Motor neuron (in vitro differentiated cells): ENCODE measurements at regions not wholly inside any gene's neighbourhood (a gene's known extent, or its start where the extent isn't known, plus 50 kb on each side); places are given as distances from the start of the nearest gene placed in this dataset.

ENCODE experiments used
- ATAC-seq, 8 experiments: fragments of 200-7000 bp; cut with Tn5 transposase; replicated peaks in 6 of 8; 2 replicates each; pipeline ENCODE4 v1.8.0; 2021; ENCODE audit warnings: mild to moderate bottlenecking in 8 of 8, moderate library complexity in 8 of 8
- H3K27ac ChIP-seq, 2 donors: fragments of 250-450 bp; sonication (Bioruptor Pico); 2 replicates each; pipeline ENCODE4 v1.9.0; 2021; ENCODE audit warnings: antibody characterized with exemption in 2 of 2, mild to moderate bottlenecking in 2 of 2, moderate library complexity in 1 of 2
- H3K4me1 ChIP-seq, 2 donors: fragments of 250-450 bp; sonication (Bioruptor Pico); replicated peaks in 1 of 2; 2 replicates each; pipeline ENCODE4 v1.6.1; 2021; ENCODE audit warnings: antibody characterized with exemption in 2 of 2, mild to moderate bottlenecking in 2 of 2, moderate library complexity in 1 of 2
- H3K4me3 ChIP-seq, 5 donors: fragments of 250-450 bp; sonication (Bioruptor Pico); 2 replicates each; pipeline ENCODE4 v1.9.0; 2021; ENCODE audit warnings: antibody characterized with exemption in 5 of 5, mild to moderate bottlenecking in 5 of 5, moderate library complexity in 4 of 5
- WGBS, 10 experiments: fragments of 450-650 bp; shearing (Covaris generic); methylation state at CpG; one replicate each; pipeline ENCODE4 v1.0.0; 2022; 5-methylcytosine and 5-hydroxymethylcytosine counted together
- in situ Hi-C, 9 experiments: fragments of 400-800 bp; cut with MboI; loops; one replicate each; pipeline ENCODE4 v1.15.0; 2021; ENCODE audit warnings: low sequenced_read_pairs in 9 of 9, low pct_unique_long_range_greater_than_20kb in 2 of 9; ENCODE audit not compliant: unreplicated experiment in 9 of 9

GRCh38 chr13:97798171-97798821, 155.2 kb upstream of the IPO5 start:
- no peaks in the 10 kb centered on the region for H3K4me1 ChIP-seq
- ATAC-seq, result peak in 1 of 8 experiments; percentile 66
- H3K27ac ChIP-seq, result no peak overlapping the region
- no peak overlapping the region for H3K4me3 ChIP-seq
- in situ Hi-C loops, result no loop called here
- WGBS, 10 experiments, result 37 to 100% (median 90%) methylated on average over 2 to 7 of the region's 7 CpGs; no CpG with 5 or more reads in 3 of the 10 experiments

DNA sequence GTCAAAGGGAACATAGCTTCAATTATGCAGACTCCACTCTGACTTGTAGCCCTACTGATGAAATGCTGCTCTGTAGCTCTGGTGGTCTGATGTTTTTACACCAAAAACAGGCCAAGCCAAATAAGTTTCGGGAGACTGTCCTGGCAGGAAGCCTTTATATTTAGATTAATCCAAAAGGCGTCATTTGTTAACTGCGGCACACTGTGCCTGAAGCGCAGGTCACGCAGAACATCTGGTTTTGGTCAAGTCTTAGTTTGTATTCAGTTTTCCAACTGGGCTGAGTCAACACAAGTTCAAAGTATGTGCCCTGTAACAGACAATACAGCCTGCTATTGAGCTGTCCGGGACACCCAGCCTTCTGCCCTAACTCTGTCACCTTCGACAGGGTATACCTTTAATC, 154.6 kb upstream of the IPO5 start:
- H3K4me3 ChIP-seq, result no peak overlapping the region
- H3K4me1 ChIP-seq, result no peaks in the 10 kb centered on the region
- WGBS, 10 experiments, result 27 to 92% (median 78%) methylated on average over 1 to 5 of the region's 7 CpGs; no CpG with 5 or more reads in 2 of the 10 experiments
- no peak overlapping the region for H3K27ac ChIP-seq
- in situ Hi-C loops, result no loop called here
- peak in 3 of 8 experiments; percentile 37 to 85 (median 64) for ATAC-seq

GRCh38 chr13:97802213-97802612, 151.3 kb upstream of the IPO5 start:
- 0 to 93% (median 65%) methylated on average over 1 to 3 of the region's 3 CpGs; no CpG with 5 or more reads in 2 of the 10 experiments for WGBS, 10 experiments
- Histone ChIP-seq H3K4me3 (no peak overlapping the region), H3K27ac (no peak overlapping the region), H3K4me1 (no peaks in the 10 kb centered on the region)
- no peak for ATAC-seq
- in situ Hi-C loops, result loop anchor here in 1 of 9 experiments (25.0 kb wide), 1 partner anchor 390 kb away; no protein-coding TSS in a partner anchor

GRCh38 chr13:97809576-97809975, 143.9 kb upstream of the IPO5 start:
- no peak overlapping the region for H3K4me3 ChIP-seq
- WGBS, 10 experiments, result 6 to 67% (median 42%) methylated on average over 1 to 2 of the region's 2 CpGs; no CpG with 5 or more reads in 5 of the 10 experiments
- in situ Hi-C loops, result loop anchor here in 1 of 9 experiments (25.0 kb wide), 1 partner anchor 397 kb away; no protein-coding TSS in a partner anchor
- H3K4me1 ChIP-seq, result no peaks in the 10 kb centered on the region
- no peak for ATAC-seq
- no peak overlapping the region for H3K27ac ChIP-seq

DNA sequence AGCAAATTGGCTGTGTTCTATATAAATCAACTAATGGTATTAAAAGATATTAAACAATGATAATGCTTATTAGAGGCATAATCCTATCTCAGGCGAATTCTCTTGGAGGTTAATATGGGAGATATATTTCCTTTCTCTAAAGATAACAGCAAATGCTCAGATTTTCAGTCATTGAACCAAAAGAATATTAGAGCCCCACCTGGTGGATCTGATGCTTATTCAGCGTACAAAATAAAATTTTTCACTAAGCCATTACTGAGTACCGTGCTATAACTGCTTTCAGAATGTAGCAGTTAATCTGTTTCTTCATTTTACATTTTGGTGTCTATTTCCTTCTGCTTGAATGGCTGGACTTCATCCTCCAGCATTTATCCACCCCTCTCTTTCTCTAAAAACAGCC, 143.3 kb upstream of the IPO5 start:
- peak in 4 of 8 experiments; percentile 7 to 52 (median 44) for ATAC-seq
- 0 to 44% (median 24%) methylated on average over 2 to 3 of the region's 3 CpGs; no CpG with 5 or more reads in 2 of the 10 experiments for WGBS, 10 experiments
- in situ Hi-C loops, result loop anchor here in 1 of 9 experiments (25.0 kb wide), 1 partner anchor 398 kb away; no protein-coding TSS in a partner anchor
- no peaks in the 10 kb centered on the region for H3K4me1 ChIP-seq
- no peak overlapping the region for H3K4me3 ChIP-seq
- no peak overlapping the region for H3K27ac ChIP-seq

DNA sequence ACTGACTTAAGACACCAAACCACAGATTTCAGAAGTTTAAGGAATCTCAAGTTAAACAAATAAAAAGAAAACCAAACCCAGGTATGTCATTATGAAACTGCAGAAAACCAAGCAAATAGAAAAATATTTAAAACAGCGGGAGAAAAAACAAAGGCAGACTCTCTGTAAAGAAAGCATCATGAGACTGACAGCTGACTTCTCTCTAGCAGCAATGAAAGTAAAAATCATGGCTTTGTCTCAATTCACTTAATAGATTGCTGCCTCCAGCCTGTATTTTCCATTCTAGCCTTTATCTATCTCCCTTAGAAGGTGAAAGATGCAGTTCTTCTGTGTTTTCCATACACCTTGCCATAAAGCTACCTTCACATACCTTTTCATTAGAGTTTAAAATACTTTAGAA, 131.1 kb upstream of the IPO5 start:
- Histone ChIP-seq H3K27ac (no peak overlapping the region), H3K4me1 (no peaks in the 10 kb centered on the region), H3K4me3 (no peak overlapping the region)
- in situ Hi-C loops, result loop anchor here in 1 of 9 experiments (25.0 kb wide), 1 partner anchor 410 kb away; no protein-coding TSS in a partner anchor
- 0 to 100% (median 94%) methylated on average over 1 of the region's 1 CpG; no CpG with 5 or more reads in 2 of the 10 experiments for WGBS, 10 experiments
- ATAC-seq, result no peak

DNA sequence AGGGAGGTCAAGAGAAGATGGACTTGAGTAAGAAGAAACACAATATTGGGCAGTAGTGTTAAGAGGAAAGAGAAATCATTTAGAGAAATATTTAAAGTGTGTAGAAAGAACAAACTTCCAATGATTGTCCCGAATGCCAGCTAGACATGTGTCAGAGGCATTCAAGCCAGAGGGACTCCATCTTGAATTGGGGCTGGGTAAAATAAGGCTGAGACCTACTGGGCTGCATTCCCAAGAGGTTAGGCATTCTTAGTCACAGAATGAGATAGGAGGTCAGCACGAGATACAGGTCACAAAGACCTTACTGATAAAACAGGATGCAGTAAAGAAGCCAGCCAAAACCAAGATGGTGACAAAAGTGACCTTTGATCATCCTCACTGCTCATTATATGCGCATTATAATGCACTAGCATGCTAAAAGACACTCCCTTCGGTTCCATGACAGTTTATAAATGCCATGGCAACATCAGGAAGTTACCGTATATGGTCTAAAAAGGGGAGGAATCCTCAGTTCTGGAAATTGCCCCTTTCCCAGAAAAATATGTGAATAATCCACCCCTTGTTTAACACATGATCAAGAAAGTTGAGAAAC, 127.0 kb upstream of the IPO5 start:
- peak in 3 of 8 experiments; percentile 67 to 80 (median 76) for ATAC-seq
- 5 to 89% (median 75%) methylated on average over 1 to 5 of the region's 5 CpGs for WGBS, 10 experiments
- in situ Hi-C loops, result no loop called here
- Histone ChIP-seq H3K27ac (no peak overlapping the region), H3K4me3 (no peak overlapping the region), H3K4me1 (no peaks in the 10 kb centered on the region)

GRCh38 chr13:97834250-97834649, 119.2 kb upstream of the IPO5 start:
- in situ Hi-C loops, result no loop called here
- Histone ChIP-seq H3K4me3 (no peak overlapping the region), H3K27ac (no peak overlapping the region), H3K4me1 (no peaks in the 10 kb centered on the region)
- WGBS, 10 experiments, result 0 to 100% (median 48%) methylated on average over 1 to 5 of the region's 5 CpGs
- no peak for ATAC-seq

GRCh38 chr13:97843189-97843588, 110.3 kb upstream of the IPO5 start:
- H3K4me3 ChIP-seq, result no peak overlapping the region
- ATAC-seq, result peak in 1 of 8 experiments; percentile 79
- 83 to 100% (median 94%) methylated on average over 1 of the region's 1 CpG; no CpG with 5 or more reads in 4 of the 10 experiments for WGBS, 10 experiments
- H3K4me1 ChIP-seq, result no peaks in the 10 kb centered on the region
- H3K27ac ChIP-seq, result no peak overlapping the region
- in situ Hi-C loops, result no loop called here

DNA sequence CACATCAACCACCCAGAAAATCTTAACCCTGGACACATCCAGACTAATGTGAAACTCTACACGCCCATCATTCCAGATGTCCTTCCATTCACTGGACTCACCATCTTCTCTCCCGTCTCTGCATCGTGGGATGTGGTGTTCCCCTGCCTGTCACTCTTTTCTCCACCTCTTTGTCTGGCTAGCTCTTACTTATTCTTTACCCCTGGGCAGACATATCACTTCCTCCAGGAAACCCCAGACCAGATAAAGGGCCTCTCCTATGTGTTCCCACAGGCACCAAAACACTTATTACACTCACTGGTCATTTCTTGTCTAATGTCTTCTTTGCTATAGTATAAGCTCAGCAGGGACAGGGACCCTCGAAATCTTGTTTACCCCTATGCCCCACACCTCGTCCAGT, 109.3 kb upstream of the IPO5 start:
- no peaks in the 10 kb centered on the region for H3K4me1 ChIP-seq
- no peak overlapping the region for H3K4me3 ChIP-seq
- H3K27ac ChIP-seq, result no peak overlapping the region
- ATAC-seq, result no peak
- in situ Hi-C loops, result no loop called here
- 19 to 96% (median 67%) methylated on average over 3 to 5 of the region's 5 CpGs; no CpG with 5 or more reads in 2 of the 10 experiments for WGBS, 10 experiments

DNA sequence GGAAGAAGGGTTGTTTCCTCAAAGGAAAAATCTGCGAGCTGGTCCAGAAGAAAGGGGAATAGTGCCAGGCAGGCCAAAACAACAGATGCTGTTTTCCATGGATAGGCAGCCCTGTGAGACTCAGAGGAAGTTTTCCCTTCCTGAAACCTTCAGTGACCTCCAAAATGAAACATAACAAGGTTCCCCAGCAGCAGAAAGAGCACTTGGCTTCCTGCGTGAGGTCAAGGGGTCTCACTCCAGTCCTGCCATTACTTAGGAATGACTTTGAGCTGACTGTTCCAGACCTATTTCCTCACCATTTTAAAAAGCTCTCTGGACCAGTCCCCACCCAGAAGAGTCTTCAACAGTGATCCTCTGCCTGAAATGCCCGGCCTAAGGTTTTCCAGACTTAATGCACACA, 104.6 kb upstream of the IPO5 start:
- Histone ChIP-seq H3K4me3 (no peak overlapping the region), H3K4me1 (no peaks in the 10 kb centered on the region), H3K27ac (no peak overlapping the region)
- WGBS, 10 experiments, result 0 to 100% (median 86%) methylated on average over 1 to 2 of the region's 3 CpGs; no CpG with 5 or more reads in 5 of the 10 experiments
- in situ Hi-C loops, result no loop called here
- ATAC-seq, result no peak

- ATAC-seq, result peak in 1 of 8 experiments; percentile 54
- H3K4me1 ChIP-seq, result no peaks in the 10 kb centered on the region
- in situ Hi-C loops, result no loop called here
- H3K27ac ChIP-seq, result no peak overlapping the region
- WGBS, 10 experiments, result 59 to 80% (median 73%) methylated on average over 3 to 4 of the region's 4 CpGs; no CpG with 5 or more reads in 6 of the 10 experiments
- H3K4me3 ChIP-seq, result no peak overlapping the region
Observed at GRCh38 chr13:97849305-97849704, 104.2 kb upstream of the IPO5 start.

DNA sequence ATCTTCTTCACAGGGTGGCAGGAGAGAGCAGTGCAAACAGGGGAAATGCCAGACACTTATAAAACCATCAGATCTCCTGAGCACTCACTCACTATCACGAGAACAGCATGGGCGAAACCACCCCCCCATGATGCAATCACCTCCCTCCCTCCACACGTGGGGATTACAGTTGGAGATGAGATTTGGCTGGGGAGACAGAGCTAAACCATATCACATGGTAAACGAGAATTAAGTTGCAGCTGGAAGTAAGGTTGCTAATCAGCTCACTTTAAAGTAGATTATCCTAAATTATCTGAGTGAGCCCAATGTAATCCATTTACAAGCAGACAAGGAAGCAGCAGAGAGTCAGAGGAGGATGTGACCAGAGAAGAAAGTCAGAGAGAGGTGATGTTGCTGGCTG, 102.2 kb upstream of the IPO5 start:
- no peak for ATAC-seq
- WGBS, 10 experiments, result 7 to 88% (median 71%) methylated on average over 1 to 3 of the region's 4 CpGs; no CpG with 5 or more reads in 6 of the 10 experiments
- Histone ChIP-seq H3K4me1 (peaks cover 6 to 7% of the 10 kb centered on the region in 2 donors), H3K4me3 (no peak overlapping the region), H3K27ac (no peak overlapping the region)
- in situ Hi-C loops, result loop anchor here in 5 of 9 experiments (25.0 kb wide), 3 partner anchors 111 to 811 kb away; partner anchors contain the start of gene IPO5 (in 1 of the 5)
